WTC11 (cell line): ENCODE measurements at regions not wholly inside any gene's neighbourhood (a gene's known extent, or its start where the extent isn't known, plus 50 kb on each side); places are given as distances from the start of the nearest gene placed in this dataset.

ENCODE experiments used
- ATAC-seq: fragments of 200-7000 bp; cut with Tn5 transposase; 2 replicates; pipeline ENCODE4 v1.10.0; 2021; ENCODE audit warnings: mild to moderate bottlenecking, moderate library complexity
- CTCF ChIA-PET: fragments of 300-600 bp; sonication (Branson Sonifier 250); formaldehyde crosslinking; loops from one replicate; lab custom pipeline; 2021; ENCODE audit warnings: antibody characterized with exemption; lab: Charles Lee
- POLR2A ChIA-PET: fragments of 350-600 bp; sonication (Branson Sonifier 250); formaldehyde crosslinking; loops from one replicate; lab custom pipeline; 2021; ENCODE audit warnings: antibody characterized with exemption; lab: Charles Lee
- DNase-seq: peaks from one replicate; pipeline ENCODE4 v3.0.0; 2021; ENCODE audit warnings: low spot score
- H3K27ac Mint-ChIP-seq: 2 replicates; pipeline ENCODE4 v1.8.0; 2021; ENCODE audit warnings: mixed read lengths
- H3K27me3 Mint-ChIP-seq: 2 replicates; pipeline ENCODE4 v1.8.0; 2021; ENCODE audit warnings: low read depth, mild to moderate bottlenecking, moderate library complexity, mixed read lengths
- H3K36me3 Mint-ChIP-seq: 2 replicates; pipeline ENCODE4 v1.8.0; 2021; ENCODE audit warnings: mixed read lengths
- H3K4me1 Mint-ChIP-seq: 2 replicates; pipeline ENCODE4 v1.8.0; 2022; ENCODE audit warnings: mixed read lengths
- H3K4me3 Mint-ChIP-seq: 2 replicates; pipeline ENCODE4 v1.8.0; 2021; ENCODE audit warnings: mild to moderate bottlenecking, moderate library complexity, mixed read lengths
- H3K9me3 Mint-ChIP-seq: 2 replicates; pipeline ENCODE4 v1.8.0; 2021; ENCODE audit warnings: mixed read lengths
- CREM ChIP-seq: sonication (generic); formaldehyde crosslinking; IDR thresholded peaks from 2 replicates; pipeline ENCODE4 v1.8.1; 2022; ENCODE audit warnings: mild to moderate bottlenecking, missing genetic modification reagents, moderate library complexity
- ELF4 ChIP-seq: sonication (generic); formaldehyde crosslinking; IDR thresholded peaks from 2 replicates; pipeline ENCODE4 v1.8.1; 2022; ENCODE audit warnings: low read depth, mild to moderate bottlenecking, moderate library complexity, missing genetic modification reagents
- ETV6 ChIP-seq: sonication (generic); formaldehyde crosslinking; IDR thresholded peaks from 2 replicates; pipeline ENCODE4 v1.8.1; 2022; ENCODE audit warnings: mild to moderate bottlenecking, missing genetic modification reagents
- GRHL2 ChIP-seq: fragments of 250-450 bp; sonication (Bioruptor Pico); IDR thresholded peaks from 2 replicates; pipeline ENCODE4 v1.8.0; 2022; ENCODE audit warnings: mild to moderate bottlenecking, moderate library complexity; ENCODE audit not compliant: insufficient replicate concordance, severe bottlenecking
- GTF2I ChIP-seq: fragments of 250-450 bp; sonication (Bioruptor Pico); conservative IDR thresholded peaks from 2 replicates; pipeline ENCODE4 v1.4.0; 2021; ENCODE audit warnings: mild to moderate bottlenecking
- KAT7 ChIP-seq: sonication (generic); formaldehyde crosslinking; IDR thresholded peaks from 2 replicates; pipeline ENCODE4 v1.8.1; 2023; ENCODE audit warnings: missing genetic modification reagents, mild to moderate bottlenecking, borderline replicate concordance
- NR2C2 ChIP-seq: sonication (generic); formaldehyde crosslinking; IDR thresholded peaks from 2 replicates; pipeline ENCODE4 v1.8.0; 2022; ENCODE audit warnings: mild to moderate bottlenecking, missing genetic modification reagents
- SMAD4 ChIP-seq: sonication (generic); formaldehyde crosslinking; IDR thresholded peaks from 2 replicates; pipeline ENCODE4 v1.8.0; 2022; ENCODE audit warnings: mild to moderate bottlenecking, missing genetic modification reagents
- TEAD1 ChIP-seq: sonication (generic); formaldehyde crosslinking; IDR thresholded peaks from 2 replicates; pipeline ENCODE4 v1.8.0; 2022; ENCODE audit warnings: mild to moderate bottlenecking, missing genetic modification reagents
- ZNF232 ChIP-seq: sonication (generic); formaldehyde crosslinking; IDR thresholded peaks from 2 replicates; pipeline ENCODE4 v1.8.0; 2022; ENCODE audit warnings: mild to moderate bottlenecking, missing genetic modification reagents
- ZNF263 ChIP-seq: sonication (generic); formaldehyde crosslinking; IDR thresholded peaks from 2 replicates; pipeline ENCODE4 v1.8.1; 2022; ENCODE audit warnings: low read depth, mild to moderate bottlenecking, moderate library complexity, missing genetic modification reagents
- TF ChIP-seq, protein P1 (sequence below): sonication (generic); formaldehyde crosslinking; IDR thresholded peaks from 2 replicates; pipeline ENCODE4 v1.8.1; 2023; ENCODE audit warnings: mild to moderate bottlenecking, moderate library complexity, missing genetic modification reagents
- TF ChIP-seq, protein P2 (sequence below): sonication (generic); formaldehyde crosslinking; IDR thresholded peaks from 2 replicates; pipeline ENCODE4 v1.8.1; 2022; ENCODE audit warnings: mild to moderate bottlenecking, moderate library complexity, missing genetic modification reagents
- TF ChIP-seq, protein P3 (sequence below): sonication (generic); formaldehyde crosslinking; IDR thresholded peaks from 2 replicates; pipeline ENCODE4 v1.8.1; 2022; ENCODE audit warnings: missing genetic modification reagents, borderline replicate concordance
- TF ChIP-seq, protein P4 (sequence below): sonication (generic); formaldehyde crosslinking; IDR thresholded peaks from 2 replicates; pipeline ENCODE4 v1.8.1; 2023; ENCODE audit warnings: mild to moderate bottlenecking, missing genetic modification reagents
- TF ChIP-seq, protein P5 (sequence below): fragments of 250-450 bp; sonication (Bioruptor Pico); IDR thresholded peaks from 2 replicates; pipeline ENCODE4 v1.9.0; 2021; ENCODE audit warnings: mild to moderate bottlenecking
- TF ChIP-seq, protein P6 (sequence below): fragments of 250-450 bp; sonication (Bioruptor Pico); conservative IDR thresholded peaks from 2 replicates; pipeline ENCODE4 v1.9.0; 2021; ENCODE audit warnings: mild to moderate bottlenecking
- TF ChIP-seq, protein P7 (sequence below): fragments of 250-450 bp; sonication (Bioruptor Pico); IDR thresholded peaks from 2 replicates; pipeline ENCODE4 v1.9.0; 2021; ENCODE audit warnings: mild to moderate bottlenecking
- TF ChIP-seq, protein P8 (sequence below): sonication (generic); formaldehyde crosslinking; IDR thresholded peaks from 2 replicates; pipeline ENCODE4 v1.8.0; 2022; ENCODE audit warnings: mild to moderate bottlenecking, missing genetic modification reagents

DNA sequence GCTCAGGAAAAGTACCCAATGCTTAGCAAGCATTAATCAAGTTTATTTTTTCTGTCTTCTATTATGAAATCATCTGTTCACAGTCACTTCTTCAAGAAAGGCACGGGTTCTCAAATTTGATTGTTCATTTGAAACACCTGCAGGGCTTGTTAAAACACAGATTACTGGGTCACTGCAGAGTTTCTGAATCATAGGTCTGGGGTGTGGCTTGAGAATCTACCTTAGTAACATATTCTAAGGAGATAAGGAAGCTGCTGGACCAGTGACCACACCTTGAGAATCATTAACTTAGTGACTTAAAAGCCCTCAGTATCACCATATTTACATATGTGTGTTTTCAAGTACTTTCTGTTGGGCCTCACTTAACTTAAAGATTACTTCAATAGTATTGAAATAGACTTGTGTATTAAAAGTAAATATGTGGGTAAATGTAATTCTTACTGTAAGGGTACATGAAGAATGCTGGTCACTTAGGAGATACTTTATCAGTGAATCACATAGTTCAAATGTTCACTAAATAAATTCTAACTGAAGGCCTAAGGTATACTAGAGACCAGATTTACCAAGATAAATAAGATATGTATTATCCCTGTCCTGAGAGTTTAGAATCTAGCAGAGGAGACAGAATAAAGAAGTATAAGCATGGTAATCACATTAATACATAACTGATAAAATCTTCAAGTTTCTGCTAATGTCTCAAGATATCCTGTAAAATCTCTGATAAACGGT lies 1342.1 kb upstream of the C9orf72 start:
- Mint-ChIP-seq H3K27me3 (no peaks in the 10 kb centered on the region), H3K9me3 (peaks cover 25% of the 10 kb centered on the region)
- no peak for DNase-seq
- TF ChIP-seq, protein P1, sequence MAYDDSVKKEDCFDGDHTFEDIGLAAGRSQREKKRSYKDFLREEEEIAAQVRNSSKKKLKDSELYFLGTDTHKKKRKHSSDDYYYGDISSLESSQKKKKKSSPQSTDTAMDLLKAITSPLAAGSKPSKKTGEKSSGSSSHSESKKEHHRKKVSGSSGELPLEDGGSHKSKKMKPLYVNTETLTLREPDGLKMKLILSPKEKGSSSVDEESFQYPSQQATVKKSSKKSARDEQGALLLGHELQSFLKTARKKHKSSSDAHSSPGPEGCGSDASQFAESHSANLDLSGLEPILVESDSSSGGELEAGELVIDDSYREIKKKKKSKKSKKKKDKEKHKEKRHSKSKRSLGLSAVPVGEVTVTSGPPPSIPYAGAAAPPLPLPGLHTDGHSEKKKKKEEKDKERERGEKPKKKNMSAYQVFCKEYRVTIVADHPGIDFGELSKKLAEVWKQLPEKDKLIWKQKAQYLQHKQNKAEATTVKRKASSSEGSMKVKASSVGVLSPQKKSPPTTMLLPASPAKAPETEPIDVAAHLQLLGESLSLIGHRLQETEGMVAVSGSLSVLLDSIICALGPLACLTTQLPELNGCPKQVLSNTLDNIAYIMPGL = no peak
- TF ChIP-seq GRHL2 (CRISPR knock-in tag) (no peak), KAT7 (CRISPR knock-in tag) (no peak), SMAD4 (CRISPR knock-in tag) (no peak), GTF2I (no peak), ELF4 (no peak), ZNF263 (CRISPR knock-in tag) (no peak)
- TF ChIP-seq, protein P2, sequence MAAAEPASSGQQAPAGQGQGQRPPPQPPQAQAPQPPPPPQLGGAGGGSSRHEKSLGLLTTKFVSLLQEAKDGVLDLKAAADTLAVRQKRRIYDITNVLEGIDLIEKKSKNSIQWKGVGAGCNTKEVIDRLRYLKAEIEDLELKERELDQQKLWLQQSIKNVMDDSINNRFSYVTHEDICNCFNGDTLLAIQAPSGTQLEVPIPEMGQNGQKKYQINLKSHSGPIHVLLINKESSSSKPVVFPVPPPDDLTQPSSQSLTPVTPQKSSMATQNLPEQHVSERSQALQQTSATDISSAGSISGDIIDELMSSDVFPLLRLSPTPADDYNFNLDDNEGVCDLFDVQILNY = no peak
- TF ChIP-seq, protein P3, sequence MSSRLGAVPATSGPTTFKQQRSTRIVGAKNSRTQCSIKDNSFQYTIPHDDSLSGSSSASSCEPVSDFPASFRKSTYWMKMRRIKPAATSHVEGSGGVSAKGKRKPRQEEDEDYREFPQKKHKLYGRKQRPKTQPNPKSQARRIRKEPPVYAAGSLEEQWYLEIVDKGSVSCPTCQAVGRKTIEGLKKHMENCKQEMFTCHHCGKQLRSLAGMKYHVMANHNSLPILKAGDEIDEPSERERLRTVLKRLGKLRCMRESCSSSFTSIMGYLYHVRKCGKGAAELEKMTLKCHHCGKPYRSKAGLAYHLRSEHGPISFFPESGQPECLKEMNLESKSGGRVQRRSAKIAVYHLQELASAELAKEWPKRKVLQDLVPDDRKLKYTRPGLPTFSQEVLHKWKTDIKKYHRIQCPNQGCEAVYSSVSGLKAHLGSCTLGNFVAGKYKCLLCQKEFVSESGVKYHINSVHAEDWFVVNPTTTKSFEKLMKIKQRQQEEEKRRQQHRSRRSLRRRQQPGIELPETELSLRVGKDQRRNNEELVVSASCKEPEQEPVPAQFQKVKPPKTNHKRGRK (CRISPR knock-in tag) = no peak
- TF ChIP-seq, protein P4, sequence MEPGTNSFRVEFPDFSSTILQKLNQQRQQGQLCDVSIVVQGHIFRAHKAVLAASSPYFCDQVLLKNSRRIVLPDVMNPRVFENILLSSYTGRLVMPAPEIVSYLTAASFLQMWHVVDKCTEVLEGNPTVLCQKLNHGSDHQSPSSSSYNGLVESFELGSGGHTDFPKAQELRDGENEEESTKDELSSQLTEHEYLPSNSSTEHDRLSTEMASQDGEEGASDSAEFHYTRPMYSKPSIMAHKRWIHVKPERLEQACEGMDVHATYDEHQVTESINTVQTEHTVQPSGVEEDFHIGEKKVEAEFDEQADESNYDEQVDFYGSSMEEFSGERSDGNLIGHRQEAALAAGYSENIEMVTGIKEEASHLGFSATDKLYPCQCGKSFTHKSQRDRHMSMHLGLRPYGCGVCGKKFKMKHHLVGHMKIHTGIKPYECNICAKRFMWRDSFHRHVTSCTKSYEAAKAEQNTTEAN = no peak
- TF ChIP-seq, all 79 proteins: peak for 0
- Mint-ChIP-seq H3K36me3 (peaks cover 15% of the 10 kb centered on the region), H3K27ac (no peak overlapping the region), H3K4me1 (peaks cover 20% of the 10 kb centered on the region), H3K4me3 (no peak overlapping the region)
- no peak for ATAC-seq
- POLR2A ChIA-PET = no interaction called here
- CTCF ChIA-PET = no interaction called here

DNA sequence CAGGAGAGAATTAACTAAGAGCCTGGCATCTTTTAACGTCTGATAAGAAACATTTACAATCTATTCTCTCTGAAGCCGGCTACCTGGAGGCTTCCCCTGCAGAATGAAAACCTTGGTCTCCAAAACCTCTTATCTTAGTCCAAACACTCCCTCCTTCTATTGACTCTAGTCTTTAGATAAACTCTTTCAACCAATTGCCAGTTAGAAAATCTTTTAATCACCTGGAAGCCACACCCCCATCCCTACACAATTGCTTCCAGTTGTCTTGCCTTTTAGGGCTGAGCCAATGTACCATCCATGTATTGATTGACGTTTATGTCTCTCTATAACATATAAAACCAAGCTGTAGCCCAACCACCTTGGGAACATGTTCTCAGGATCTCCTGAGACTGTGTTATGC lies 1343.1 kb upstream of the C9orf72 start:
- ChIA-PET POLR2A (no interaction called here), CTCF (no interaction called here)
- H3K36me3 Mint-ChIP-seq = peaks cover 13% of the 10 kb centered on the region
- H3K27ac Mint-ChIP-seq = peak overlapping the region; percentile 43; the same call in 1 of the 2 replicates
- H3K27me3 Mint-ChIP-seq = no peaks in the 10 kb centered on the region
- DNase-seq (no peak), ATAC-seq (no peak; the same call in 1 of the 2 replicates)
- peaks cover 22% of the 10 kb centered on the region for H3K4me1 Mint-ChIP-seq
- H3K4me3 Mint-ChIP-seq = no peak overlapping the region
- peaks cover 19% of the 10 kb centered on the region for H3K9me3 Mint-ChIP-seq
- TF ChIP-seq SMAD4 (CRISPR knock-in tag) (no peak), CREM (no peak), TEAD1 (no peak), NR2C2 (CRISPR knock-in tag) (no peak), ETV6 (CRISPR knock-in tag) (no peak), ZNF232 (CRISPR knock-in tag) (no peak)
- TF ChIP-seq, protein P5, sequence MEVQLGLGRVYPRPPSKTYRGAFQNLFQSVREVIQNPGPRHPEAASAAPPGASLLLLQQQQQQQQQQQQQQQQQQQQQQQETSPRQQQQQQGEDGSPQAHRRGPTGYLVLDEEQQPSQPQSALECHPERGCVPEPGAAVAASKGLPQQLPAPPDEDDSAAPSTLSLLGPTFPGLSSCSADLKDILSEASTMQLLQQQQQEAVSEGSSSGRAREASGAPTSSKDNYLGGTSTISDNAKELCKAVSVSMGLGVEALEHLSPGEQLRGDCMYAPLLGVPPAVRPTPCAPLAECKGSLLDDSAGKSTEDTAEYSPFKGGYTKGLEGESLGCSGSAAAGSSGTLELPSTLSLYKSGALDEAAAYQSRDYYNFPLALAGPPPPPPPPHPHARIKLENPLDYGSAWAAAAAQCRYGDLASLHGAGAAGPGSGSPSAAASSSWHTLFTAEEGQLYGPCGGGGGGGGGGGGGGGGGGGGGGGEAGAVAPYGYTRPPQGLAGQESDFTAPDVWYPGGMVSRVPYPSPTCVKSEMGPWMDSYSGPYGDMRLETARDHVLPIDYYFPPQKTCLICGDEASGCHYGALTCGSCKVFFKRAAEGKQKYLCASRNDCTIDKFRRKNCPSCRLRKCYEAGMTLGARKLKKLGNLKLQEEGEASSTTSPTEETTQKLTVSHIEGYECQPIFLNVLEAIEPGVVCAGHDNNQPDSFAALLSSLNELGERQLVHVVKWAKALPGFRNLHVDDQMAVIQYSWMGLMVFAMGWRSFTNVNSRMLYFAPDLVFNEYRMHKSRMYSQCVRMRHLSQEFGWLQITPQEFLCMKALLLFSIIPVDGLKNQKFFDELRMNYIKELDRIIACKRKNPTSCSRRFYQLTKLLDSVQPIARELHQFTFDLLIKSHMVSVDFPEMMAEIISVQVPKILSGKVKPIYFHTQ (CRISPR knock-in tag) = no peak
- TF ChIP-seq, protein P6, sequence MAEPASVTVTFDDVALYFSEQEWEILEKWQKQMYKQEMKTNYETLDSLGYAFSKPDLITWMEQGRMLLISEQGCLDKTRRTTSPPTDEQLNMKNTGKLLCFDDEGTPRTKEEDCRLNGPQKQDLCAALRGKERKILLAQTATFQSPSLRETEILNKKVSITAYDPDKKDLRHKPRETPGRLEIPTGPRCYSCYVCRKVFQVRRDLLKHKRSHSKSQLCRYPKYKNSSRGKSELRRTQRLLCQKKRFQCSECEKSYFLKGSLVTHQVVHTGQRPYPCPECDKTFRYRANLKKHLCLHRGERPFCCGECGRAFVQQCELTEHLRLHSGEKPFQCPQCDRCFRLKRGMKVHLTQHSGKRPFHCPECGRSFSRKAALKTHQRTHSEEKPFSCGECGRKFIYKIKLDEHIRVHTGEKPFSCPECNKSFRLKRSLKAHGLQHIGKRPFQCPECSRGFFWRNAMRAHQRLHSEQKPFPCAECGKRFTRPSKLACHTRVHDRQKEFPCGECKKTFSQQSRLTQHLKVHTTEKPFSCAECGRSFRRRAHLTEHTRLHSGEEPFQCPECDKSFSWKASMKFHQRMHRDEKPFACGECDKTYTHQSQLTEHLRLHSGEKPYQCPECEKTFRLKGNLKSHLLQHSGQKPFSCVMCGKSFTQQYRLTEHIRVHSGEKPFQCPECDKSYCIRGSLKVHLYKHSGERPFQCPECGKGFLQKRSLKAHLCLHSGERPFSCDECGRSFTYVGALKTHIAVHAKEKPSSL (CRISPR knock-in tag) = no peak
- TF ChIP-seq, protein P7, sequence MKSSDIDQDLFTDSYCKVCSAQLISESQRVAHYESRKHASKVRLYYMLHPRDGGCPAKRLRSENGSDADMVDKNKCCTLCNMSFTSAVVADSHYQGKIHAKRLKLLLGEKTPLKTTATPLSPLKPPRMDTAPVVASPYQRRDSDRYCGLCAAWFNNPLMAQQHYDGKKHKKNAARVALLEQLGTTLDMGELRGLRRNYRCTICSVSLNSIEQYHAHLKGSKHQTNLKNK (CRISPR knock-in tag) = no peak
- TF ChIP-seq, protein P2 = no peak
- TF ChIP-seq, protein P8, sequence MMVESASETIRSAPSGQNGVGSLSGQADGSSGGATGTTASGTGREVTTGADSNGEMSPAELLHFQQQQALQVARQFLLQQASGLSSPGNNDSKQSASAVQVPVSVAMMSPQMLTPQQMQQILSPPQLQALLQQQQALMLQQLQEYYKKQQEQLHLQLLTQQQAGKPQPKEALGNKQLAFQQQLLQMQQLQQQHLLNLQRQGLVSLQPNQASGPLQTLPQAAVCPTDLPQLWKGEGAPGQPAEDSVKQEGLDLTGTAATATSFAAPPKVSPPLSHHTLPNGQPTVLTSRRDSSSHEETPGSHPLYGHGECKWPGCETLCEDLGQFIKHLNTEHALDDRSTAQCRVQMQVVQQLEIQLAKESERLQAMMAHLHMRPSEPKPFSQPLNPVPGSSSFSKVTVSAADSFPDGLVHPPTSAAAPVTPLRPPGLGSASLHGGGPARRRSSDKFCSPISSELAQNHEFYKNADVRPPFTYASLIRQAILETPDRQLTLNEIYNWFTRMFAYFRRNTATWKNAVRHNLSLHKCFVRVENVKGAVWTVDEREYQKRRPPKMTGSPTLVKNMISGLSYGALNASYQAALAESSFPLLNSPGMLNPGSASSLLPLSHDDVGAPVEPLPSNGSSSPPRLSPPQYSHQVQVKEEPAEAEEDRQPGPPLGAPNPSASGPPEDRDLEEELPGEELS (CRISPR knock-in tag) = no peak
